Thymus (tissue), 11 donors: ENCODE measurements at regions not wholly inside any gene's neighbourhood (a gene's known extent, or its start where the extent isn't known, plus 50 kb on each side); places are given as distances from the start of the nearest gene placed in this dataset.

Source experiments
- DNase-seq, 9 donors: peaks; one replicate each; pipeline ENCODE4 v3.0.0-alpha.2; 2013; ENCODE audit warnings: low spot score in 9 of 9, low read depth in 6 of 9, missing footprints in 1 of 9
- H3K27ac ChIP-seq, 2 donors: one replicate each; pipeline ENCODE4 v1.5.1; 2013; ENCODE audit warnings: control low read depth in 1 of 2, low read depth in 1 of 2, low read length in 1 of 2, mild to moderate bottlenecking in 1 of 2, moderate library complexity in 1 of 2
- H3K27me3 ChIP-seq, 2 donors: one replicate each; pipeline ENCODE4 v1.5.1; 2013; ENCODE audit warnings: low read length in 1 of 2; ENCODE audit not compliant: control insufficient read depth in 2 of 2, insufficient read depth in 1 of 2
- H3K36me3 ChIP-seq, 2 donors: one replicate each; pipeline ENCODE4 v1.5.1; 2013; ENCODE audit warnings: low read length in 1 of 2, mild to moderate bottlenecking in 1 of 2, moderate library complexity in 1 of 2; ENCODE audit not compliant: control insufficient read depth in 2 of 2, insufficient read depth in 2 of 2
- H3K4me1 ChIP-seq, 2 donors: one replicate each; pipeline ENCODE4 v1.5.1; 2013; ENCODE audit warnings: low read length in 2 of 2; ENCODE audit not compliant: control insufficient read depth in 2 of 2, insufficient read depth in 2 of 2
- H3K4me3 ChIP-seq, 2 donors: one replicate each; pipeline ENCODE4 v1.5.1; 2013; ENCODE audit warnings: low read length in 2 of 2, control low read depth in 1 of 2, mild to moderate bottlenecking in 1 of 2
- H3K9me3 ChIP-seq, 2 donors: one replicate each; pipeline ENCODE4 v1.5.1; 2013; ENCODE audit warnings: low read length in 1 of 2, mild to moderate bottlenecking in 1 of 2; ENCODE audit not compliant: control insufficient read depth in 2 of 2, insufficient read depth in 1 of 2
- WGBS: extraction: QIAGEN DNeasy Blood & Tissue Kit; methylation state at CpG from one replicate; pipeline ENCODE4 v1.1.7; 2013; 5-methylcytosine and 5-hydroxymethylcytosine counted together
- donor health status: healthy.

GRCh38 chr18:72470391-72470790 lies 73.8 kb downstream of the CBLN2 start:
- Histone ChIP-seq H3K36me3 (no peaks in the 10 kb centered on the region), H3K4me1 (no peaks in the 10 kb centered on the region), H3K27ac (no peak overlapping the region), H3K4me3 (no peak overlapping the region), H3K27me3 (no peaks in the 10 kb centered on the region), H3K9me3 (no peaks in the 10 kb centered on the region)
- no peak for DNase-seq

GRCh38 chr18:72468021-72468710 lies 76.0 kb downstream of the CBLN2 start:
- DNase-seq, result no peak
- no peaks in the 10 kb centered on the region for H3K9me3 ChIP-seq
- H3K27me3 ChIP-seq, result no peaks in the 10 kb centered on the region
- no peaks in the 10 kb centered on the region for H3K4me1 ChIP-seq
- no peak overlapping the region for H3K27ac ChIP-seq
- H3K4me3 ChIP-seq, result no peak overlapping the region
- H3K36me3 ChIP-seq, result no peaks in the 10 kb centered on the region
- WGBS, result 75% methylated on average over 4 of the region's 4 CpGs

GRCh38 chr18:72460210-72460680 lies 83.9 kb downstream of the CBLN2 start:
- Histone ChIP-seq H3K4me3 (no peak overlapping the region), H3K9me3 (no peaks in the 10 kb centered on the region), H3K4me1 (no peaks in the 10 kb centered on the region), H3K27ac (no peak overlapping the region), H3K27me3 (no peaks in the 10 kb centered on the region), H3K36me3 (no peaks in the 10 kb centered on the region)
- DNase-seq, result no peak
- 79% methylated on average over 1 of the region's 1 CpG for WGBS

- no peaks in the 10 kb centered on the region for H3K27me3 ChIP-seq
These were observed 85.9 kb downstream of the CBLN2 start for GRCh38 chr18:72458271-72458670.

GRCh38 chr18:72456802-72457201 lies 87.3 kb downstream of the CBLN2 start:
- Histone ChIP-seq H3K4me3 (no peak overlapping the region), H3K4me1 (no peaks in the 10 kb centered on the region), H3K9me3 (no peaks in the 10 kb centered on the region), H3K27ac (no peak overlapping the region), H3K36me3 (no peaks in the 10 kb centered on the region), H3K27me3 (no peaks in the 10 kb centered on the region)
- DNase-seq, result no peak
- WGBS, result 97% methylated on average over 1 of the region's 1 CpG

More at GRCh38 chr18:72458271-72458670, 85.9 kb downstream of the CBLN2 start:
- no peaks in the 10 kb centered on the region for H3K36me3 ChIP-seq
- H3K4me3 ChIP-seq, result no peak overlapping the region
- H3K4me1 ChIP-seq, result no peaks in the 10 kb centered on the region
- no peaks in the 10 kb centered on the region for H3K9me3 ChIP-seq
- H3K27ac ChIP-seq, result no peak overlapping the region
- DNase-seq, result no peak

- WGBS, result 89% methylated on average over 6 of the region's 6 CpGs
- DNase-seq, result no peak
- H3K27ac ChIP-seq, result no peak overlapping the region
- no peaks in the 10 kb centered on the region for H3K27me3 ChIP-seq
- no peaks in the 10 kb centered on the region for H3K4me1 ChIP-seq
- no peak overlapping the region for H3K4me3 ChIP-seq
- H3K9me3 ChIP-seq, result no peaks in the 10 kb centered on the region
- H3K36me3 ChIP-seq, result no peaks in the 10 kb centered on the region
These were observed 91.8 kb downstream of the CBLN2 start for GRCh38 chr18:72452328-72452727.

GRCh38 chr18:72444798-72445155 lies 99.4 kb downstream of the CBLN2 start:
- Histone ChIP-seq H3K27ac (no peak overlapping the region), H3K9me3 (no peaks in the 10 kb centered on the region), H3K4me1 (no peaks in the 10 kb centered on the region), H3K4me3 (no peak overlapping the region), H3K27me3 (no peaks in the 10 kb centered on the region), H3K36me3 (no peaks in the 10 kb centered on the region)
- no peak for DNase-seq
- 35% methylated on average over 4 of the region's 4 CpGs for WGBS

- 64% methylated on average over 7 of the region's 7 CpGs for WGBS
- Histone ChIP-seq H3K36me3 (no peaks in the 10 kb centered on the region), H3K27me3 (no peaks in the 10 kb centered on the region)
These were observed 99.9 kb downstream of the CBLN2 start for GRCh38 chr18:72444111-72444797.

GRCh38 chr18:72436401-72436800 lies 107.7 kb downstream of the CBLN2 start:
- Histone ChIP-seq H3K9me3 (no peaks in the 10 kb centered on the region), H3K27ac (no peak overlapping the region), H3K4me3 (no peak overlapping the region), H3K27me3 (no peaks in the 10 kb centered on the region), H3K4me1 (no peaks in the 10 kb centered on the region), H3K36me3 (no peaks in the 10 kb centered on the region)
- 69% methylated on average over 3 of the region's 3 CpGs for WGBS
- DNase-seq, result no peak

More at GRCh38 chr18:72444111-72444797, 99.9 kb downstream of the CBLN2 start:
- Histone ChIP-seq H3K9me3 (no peaks in the 10 kb centered on the region), H3K4me3 (no peak overlapping the region), H3K27ac (no peak overlapping the region), H3K4me1 (no peaks in the 10 kb centered on the region)
- no peak for DNase-seq
